ENCODE measurements at regions not wholly inside any gene's neighbourhood (a gene's known extent, or its start where the extent isn't known, plus 50 kb on each side); places are given as distances from the start of the nearest gene placed in this dataset.

GRCh38 chr20:4600308-4601014, 85.8 kb upstream of the PRNP start:
- H3K9me1 ChIP-seq (replicated peaks; ENCODE audit: control insufficient read depth, extremely low read depth, insufficient read depth, low read length): no peaks in the 10 kb centered on the region
- no peak overlapping the region for H3K4me2 ChIP-seq (ENCODE audit: insufficient read depth, low read length)
- no TSS peak for BruUV-seq (replicated peaks)
- no peaks in the 10 kb centered on the region for H4K20me1 ChIP-seq (replicated peaks; ENCODE audit: control insufficient read depth, extremely low read depth, insufficient read depth, low read length)
- no peaks in the 10 kb centered on the region for H3K4me1 ChIP-seq (ENCODE audit: control insufficient read depth, extremely low read depth, insufficient read depth, low read length)
- CTCF ChIA-PET: interaction anchor here (2.8 kb wide), 1 partner anchor 13 kb away, joined by 19 read pairs; no protein-coding TSS in a partner anchor
- H3K27me3 ChIP-seq (ENCODE audit: control insufficient read depth in 2 of 2, insufficient read depth in 2 of 2, low read length in 2 of 2): peaks cover 24 to 47% of the 10 kb centered on the region in 2 experiments
- POLR2A ChIA-PET: no interaction called here
- intact Hi-C loops (cut with micrococcal nuclease): no loop called here
- H3K79me2 ChIP-seq (ENCODE audit: control insufficient read depth, insufficient read depth, low read length): no peaks in the 10 kb centered on the region
- no peak overlapping the region for H3K27ac ChIP-seq (ENCODE audit: insufficient read depth, low read depth, low read length)
- DNase-seq (ENCODE audit: low read depth, low spot score) (no peak), FAIRE-seq (no peak)
- no peaks in the 10 kb centered on the region for H3K9me3 ChIP-seq (replicated peaks; ENCODE audit: control insufficient read depth, insufficient read depth, low read length)
- H3K36me3 ChIP-seq (ENCODE audit: control insufficient read depth in 2 of 2, extremely low read depth in 1 of 2, insufficient read depth in 2 of 2, low read length in 2 of 2): no peaks in the 10 kb centered on the region
- H3K9ac ChIP-seq (replicated peaks; ENCODE audit: extremely low read depth, insufficient read depth, low read length): no peak overlapping the region
- dilution Hi-C loops (cut with MboI; ENCODE audit: extremely low pct_ligation_motif_present, low sequenced_read_pairs): no loop called here
- H3K4me3 ChIP-seq (replicated peaks in 1 of 3; ENCODE audit: insufficient read depth in 1 of 3, low read depth in 1 of 3, low read length in 3 of 3): no peak overlapping the region
- no peak for TF ChIP-seq FOS (IDR thresholded peaks at IDR 0.05; ENCODE audit: borderline replicate concordance, insufficient read depth, low read length)
- TF ChIP-seq GATA2 (IDR thresholded peaks at IDR 0.05; ENCODE audit: insufficient read depth, insufficient read length, low read depth, low read length): no peak
- TF ChIP-seq POLR2A (IDR thresholded peaks at IDR 0.05; ENCODE audit: low read depth, low read length): no peak
- TF ChIP-seq JUN (IDR thresholded peaks at IDR 0.05; ENCODE audit: borderline replicate concordance, insufficient read depth, insufficient read length, low read depth): no peak
- TF ChIP-seq MYC (IDR thresholded peaks at IDR 0.05; ENCODE audit: low read depth, low read length): no peak
- no peak for TF ChIP-seq MAX (IDR thresholded peaks at IDR 0.05; ENCODE audit: insufficient read depth, insufficient read length)
- TF ChIP-seq POLR2AphosphoS5 (IDR thresholded peaks at IDR 0.05; ENCODE audit: insufficient read depth, low read depth, low read length): no peak
- TF ChIP-seq EZH2 (IDR thresholded peaks at IDR 0.05; ENCODE audit: borderline replicate concordance, low read depth, low read length, severe bottlenecking): no peak
- TF ChIP-seq CTCF (IDR thresholded peaks at IDR 0.05; ENCODE audit: extremely low read depth in 1 of 2, insufficient read depth in 1 of 2, low read depth in 1 of 2, low read length in 2 of 2): no peak
- H2AFZ ChIP-seq (ENCODE audit: low read depth, low read length): no peak overlapping the region
